GM12865 (cell line): ENCODE measurements at regions not wholly inside any gene's neighbourhood (a gene's known extent, or its start where the extent isn't known, plus 50 kb on each side); places are given as distances from the start of the nearest gene placed in this dataset.

Source experiments
- DNase-seq: peaks from one replicate; pipeline ENCODE4 v3.0.0; 2010; ENCODE audit warnings: low read depth
- H3K4me3 ChIP-seq: 2 replicates; pipeline ENCODE4 v1.5.1; 2011; ENCODE audit warnings: mild to moderate bottlenecking, low read depth, low read length, control low read depth
- TF ChIP-seq, protein P1 (sequence below): IDR thresholded peaks from 2 replicates; pipeline ENCODE4 v1.5.1; 2011; ENCODE audit warnings: low read length, control low read depth, low read depth, inconsistent platforms; ENCODE audit not compliant: insufficient read depth; ENCODE audit errors: missing control alignments

DNA sequence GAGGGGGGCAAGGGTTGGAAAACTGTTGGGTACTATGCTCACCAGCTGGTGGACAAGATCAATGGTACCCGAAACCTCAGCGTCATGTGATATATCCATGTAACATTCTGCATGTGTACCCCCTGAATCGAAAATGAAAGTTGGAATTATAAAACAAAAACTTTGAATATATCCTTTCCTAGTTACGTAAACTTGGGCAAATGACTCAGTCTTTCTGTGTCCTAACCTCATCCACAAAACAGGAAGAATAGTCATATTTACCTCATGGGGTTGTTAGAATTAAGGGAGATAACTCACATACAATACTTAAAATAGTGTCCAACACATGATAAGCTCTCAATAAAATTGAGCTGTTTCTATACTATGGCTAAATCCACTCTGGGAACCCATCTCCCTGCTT lies 620.1 kb upstream of the KIRREL3 start:
- DNase-seq: no peak
- H3K4me3 ChIP-seq: no peak overlapping the region
- TF ChIP-seq, protein P1, sequence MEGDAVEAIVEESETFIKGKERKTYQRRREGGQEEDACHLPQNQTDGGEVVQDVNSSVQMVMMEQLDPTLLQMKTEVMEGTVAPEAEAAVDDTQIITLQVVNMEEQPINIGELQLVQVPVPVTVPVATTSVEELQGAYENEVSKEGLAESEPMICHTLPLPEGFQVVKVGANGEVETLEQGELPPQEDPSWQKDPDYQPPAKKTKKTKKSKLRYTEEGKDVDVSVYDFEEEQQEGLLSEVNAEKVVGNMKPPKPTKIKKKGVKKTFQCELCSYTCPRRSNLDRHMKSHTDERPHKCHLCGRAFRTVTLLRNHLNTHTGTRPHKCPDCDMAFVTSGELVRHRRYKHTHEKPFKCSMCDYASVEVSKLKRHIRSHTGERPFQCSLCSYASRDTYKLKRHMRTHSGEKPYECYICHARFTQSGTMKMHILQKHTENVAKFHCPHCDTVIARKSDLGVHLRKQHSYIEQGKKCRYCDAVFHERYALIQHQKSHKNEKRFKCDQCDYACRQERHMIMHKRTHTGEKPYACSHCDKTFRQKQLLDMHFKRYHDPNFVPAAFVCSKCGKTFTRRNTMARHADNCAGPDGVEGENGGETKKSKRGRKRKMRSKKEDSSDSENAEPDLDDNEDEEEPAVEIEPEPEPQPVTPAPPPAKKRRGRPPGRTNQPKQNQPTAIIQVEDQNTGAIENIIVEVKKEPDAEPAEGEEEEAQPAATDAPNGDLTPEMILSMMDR: no peak

DNA sequence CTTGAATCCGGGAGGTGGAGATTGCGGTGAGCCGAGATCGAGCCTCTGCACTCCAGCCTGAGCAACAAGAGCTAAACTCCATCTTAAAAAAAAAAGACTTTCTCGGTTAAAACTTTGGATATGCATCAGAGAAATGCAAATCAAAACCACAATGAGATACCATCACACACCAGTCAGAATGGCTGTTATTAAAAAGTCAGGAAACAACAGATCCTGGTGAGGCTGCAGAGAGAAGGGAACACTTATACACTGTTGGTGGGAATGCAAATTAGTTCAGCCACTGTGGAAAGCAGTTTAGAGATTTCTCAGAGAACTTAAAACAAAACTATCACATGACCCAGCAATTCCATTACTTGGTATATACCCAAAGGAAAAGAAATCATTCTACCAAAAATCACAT lies 619.4 kb upstream of the KIRREL3 start:
- no peak overlapping the region for H3K4me3 ChIP-seq
- TF ChIP-seq, protein P1: no peak
- DNase-seq: no peak

- no peak overlapping the region for H3K4me3 ChIP-seq
- TF ChIP-seq, protein P1: no peak
- DNase-seq: no peak
Observed at GRCh38 chr11:127618721-127619120, 618.2 kb upstream of the KIRREL3 start.

DNA sequence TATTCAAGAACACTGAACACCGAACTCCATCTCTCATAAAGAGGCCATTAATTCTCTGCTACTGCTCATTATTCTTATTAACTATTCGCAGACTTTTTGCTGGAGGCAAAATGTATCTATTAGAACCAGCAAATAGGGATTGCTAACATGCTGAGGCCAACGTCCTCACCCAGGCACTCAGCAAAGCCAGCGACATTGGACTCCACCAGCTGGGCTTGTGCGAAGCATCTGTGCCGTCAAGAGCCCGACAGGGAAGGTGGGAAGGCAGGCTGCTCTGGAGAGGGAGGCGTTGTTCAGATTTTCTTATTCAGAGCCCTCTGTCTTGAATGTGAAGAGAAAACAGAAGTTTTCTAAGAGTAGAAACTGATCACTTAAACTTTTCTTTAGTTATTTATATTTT lies 615.6 kb upstream of the KIRREL3 start:
- no peak for DNase-seq
- H3K4me3 ChIP-seq: no peak overlapping the region
- TF ChIP-seq, protein P1: no peak

DNA sequence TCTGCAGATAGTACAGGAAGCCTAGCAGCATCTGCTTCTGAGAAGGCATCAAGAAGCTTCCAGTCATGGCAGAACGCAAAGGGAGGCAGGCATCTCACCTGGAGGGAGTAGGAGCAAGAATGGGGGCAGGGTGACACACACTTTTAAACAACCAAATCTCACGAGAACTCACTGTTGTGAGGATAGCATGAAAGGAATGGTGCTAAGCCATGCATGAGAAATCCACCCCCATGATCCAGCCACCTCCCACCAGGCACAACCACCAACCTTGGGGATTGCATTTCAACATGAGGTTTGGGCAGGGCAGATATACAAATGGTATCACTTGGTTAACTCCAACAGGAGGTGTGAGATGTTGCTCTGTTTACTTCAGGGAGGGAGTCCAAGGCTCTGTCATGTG lies 612.0 kb upstream of the KIRREL3 start:
- no peak overlapping the region for H3K4me3 ChIP-seq
- TF ChIP-seq, protein P1: no peak
- DNase-seq: no peak

DNA sequence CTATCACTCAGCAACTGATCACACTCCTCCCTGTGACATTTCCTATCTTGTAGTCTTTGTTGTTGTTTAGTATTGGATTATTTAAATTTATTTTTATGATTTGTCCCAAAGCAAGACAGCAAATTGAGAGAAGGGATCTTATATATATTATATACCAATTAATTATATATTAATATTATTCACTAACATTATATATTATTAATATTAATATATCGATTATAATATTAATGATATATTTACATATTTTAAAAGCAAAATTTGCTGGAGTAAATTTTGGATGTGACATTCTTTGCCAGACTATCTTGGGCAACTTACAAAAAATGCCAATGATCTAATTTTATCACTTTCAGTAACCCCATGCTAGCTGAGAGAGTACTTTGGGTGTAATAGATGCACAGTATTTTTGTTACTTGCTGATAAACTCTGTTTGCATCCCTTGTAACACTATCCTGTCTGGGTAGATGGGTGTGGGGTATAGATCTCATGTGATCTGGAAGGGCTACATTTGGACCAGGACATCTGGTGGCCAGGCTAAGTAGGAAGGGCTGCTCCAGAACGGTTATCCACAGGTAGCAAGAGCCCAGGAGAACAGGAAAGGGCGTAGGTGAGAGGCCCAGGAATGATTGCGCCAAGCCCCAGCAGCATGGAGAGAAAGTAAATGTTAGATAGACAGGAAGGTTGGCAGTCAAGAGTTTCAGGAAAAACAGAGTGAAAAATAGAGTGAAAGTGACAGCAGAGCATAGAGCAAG lies 608.6 kb upstream of the KIRREL3 start:
- DNase-seq: no peak

More for the DNA sequence above, 608.6 kb upstream of the KIRREL3 start:
- TF ChIP-seq, protein P1: no peak
- H3K4me3 ChIP-seq: no peak overlapping the region
